Neural progenitor cell (in vitro differentiated cells): ENCODE measurements at regions not wholly inside any gene's neighbourhood (a gene's known extent, or its start where the extent isn't known, plus 50 kb on each side); places are given as distances from the start of the nearest gene placed in this dataset.

Experiments used
- CTCF ChIP-seq: fragments of 200-600 bp; sonication (generic); IDR thresholded peaks from 2 replicates; pipeline ENCODE4 v1.5.1; 2017; ENCODE audit warnings: antibody characterized with exemption, mild to moderate bottlenecking
- EZH2 ChIP-seq: fragments of 200-600 bp; sonication (generic); IDR thresholded peaks from 2 replicates; pipeline ENCODE4 v1.6.1; 2017; ENCODE audit warnings: antibody characterized with exemption, mild to moderate bottlenecking, moderate library complexity
- EZH2phosphoT487 ChIP-seq: fragments of 200-600 bp; sonication (generic); IDR thresholded peaks from 2 replicates; pipeline ENCODE4 v1.6.1; 2017; ENCODE audit warnings: antibody characterized with exemption

- TF ChIP-seq CTCF (no peak), EZH2phosphoT487 (no peak), EZH2 (no peak)
Measured at GRCh38 chr2:107285621-107286299, 399.8 kb upstream of the ST6GAL2 start.
